ENCODE measurements at regions not wholly inside any gene's neighbourhood (a gene's known extent, or its start where the extent isn't known, plus 50 kb on each side); places are given as distances from the start of the nearest gene placed in this dataset.

GRCh38 chr4:149901128-149901527 lies 85.5 kb upstream of the IQCM start:
- CTCF ChIA-PET = no interaction called here
- Mint-ChIP-seq H3K27me3 (ENCODE audit: unreplicated experiment) (no peaks in the 10 kb centered on the region), H3K9me3 (ENCODE audit: low read depth, unreplicated experiment) (no peaks in the 10 kb centered on the region), H3K27ac (ENCODE audit: unreplicated experiment) (no peak overlapping the region), H3K4me3 (ENCODE audit: low read depth, unreplicated experiment) (no peak overlapping the region), H3K36me3 (ENCODE audit: insufficient read depth, unreplicated experiment) (no peaks in the 10 kb centered on the region), H3K4me1 (ENCODE audit: low read depth, unreplicated experiment) (peaks cover 15% of the 10 kb centered on the region)
- TF ChIP-seq CTCF (IDR thresholded peaks at IDR 0.05; ENCODE audit: unreplicated experiment) = no peak
- BruUV-seq (replicated peaks) = no TSS peak
- intact Hi-C loops (cut with micrococcal nuclease; ENCODE audit: unreplicated experiment) = no loop called here
- no peak for DNase-seq

DNA sequence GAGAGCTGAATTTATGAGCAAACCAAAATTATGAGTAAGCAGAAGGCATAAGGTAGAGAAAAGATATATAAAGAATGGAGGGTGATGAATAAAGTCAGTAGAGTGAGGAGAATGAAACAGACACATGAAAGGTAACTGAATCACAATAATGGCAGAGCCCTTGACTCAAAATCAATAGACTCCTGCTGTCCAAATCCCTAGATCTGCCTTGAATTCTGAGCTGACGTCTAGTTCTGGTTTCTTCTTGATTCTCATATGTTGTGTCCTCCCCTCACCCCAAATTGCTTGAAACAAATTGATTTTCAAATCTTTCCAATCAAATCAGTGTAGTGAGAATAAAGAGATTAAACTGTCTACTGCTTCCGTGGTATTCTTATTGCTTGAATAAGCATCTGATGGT lies 86.6 kb upstream of the IQCM start:
- no peak for DNase-seq
- BruUV-seq (replicated peaks) = no TSS peak
- Mint-ChIP-seq H3K9me3 (ENCODE audit: low read depth, unreplicated experiment) (no peaks in the 10 kb centered on the region), H3K27ac (ENCODE audit: unreplicated experiment) (no peak overlapping the region), H3K4me1 (ENCODE audit: low read depth, unreplicated experiment) (peaks cover 18% of the 10 kb centered on the region), H3K36me3 (ENCODE audit: insufficient read depth, unreplicated experiment) (no peaks in the 10 kb centered on the region), H3K4me3 (ENCODE audit: low read depth, unreplicated experiment) (no peak overlapping the region), H3K27me3 (ENCODE audit: unreplicated experiment) (no peaks in the 10 kb centered on the region)
- TF ChIP-seq CTCF (IDR thresholded peaks at IDR 0.05; ENCODE audit: unreplicated experiment) = no peak
- intact Hi-C loops (cut with micrococcal nuclease; ENCODE audit: unreplicated experiment) = no loop called here
- CTCF ChIA-PET = no interaction called here

DNA sequence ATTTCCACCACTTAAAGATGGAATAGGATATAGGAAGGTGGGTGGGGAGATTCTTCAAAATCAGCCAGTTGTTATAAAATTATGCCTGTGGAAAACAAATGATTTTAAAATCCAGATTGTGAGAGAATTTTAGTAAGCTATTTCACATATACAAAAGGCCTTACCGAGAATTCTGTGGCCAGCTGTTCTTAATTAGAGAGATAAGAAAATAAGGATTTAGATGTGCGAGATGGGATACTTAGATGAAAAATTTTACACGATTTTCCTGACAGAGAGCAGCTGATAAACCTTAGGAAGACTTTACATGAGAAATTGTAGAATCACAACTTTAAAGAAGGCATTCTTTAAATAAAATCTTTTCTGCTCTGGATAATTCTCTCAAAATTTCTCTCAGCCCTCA lies 94.5 kb upstream of the IQCM start:
- CTCF ChIA-PET = interaction anchor here (0.6 kb wide), 1 partner anchor 15 kb away, joined by 3 read pairs; no protein-coding TSS in a partner anchor
- Mint-ChIP-seq H3K27ac (ENCODE audit: unreplicated experiment) (peak overlapping the region; percentile 85), H3K27me3 (ENCODE audit: unreplicated experiment) (no peaks in the 10 kb centered on the region), H3K36me3 (ENCODE audit: insufficient read depth, unreplicated experiment) (no peaks in the 10 kb centered on the region), H3K4me1 (ENCODE audit: low read depth, unreplicated experiment) (peaks cover 34% of the 10 kb centered on the region), H3K9me3 (ENCODE audit: low read depth, unreplicated experiment) (no peaks in the 10 kb centered on the region), H3K4me3 (ENCODE audit: low read depth, unreplicated experiment) (no peak overlapping the region)
- DNase-seq = no peak
- intact Hi-C loops (cut with micrococcal nuclease; ENCODE audit: unreplicated experiment) = loop anchor here (5.0 kb wide), 1 partner anchor 52 kb away; no protein-coding TSS in a partner anchor
- TF ChIP-seq CTCF (IDR thresholded peaks at IDR 0.05; ENCODE audit: unreplicated experiment) = no peak
- no TSS peak for BruUV-seq (replicated peaks)

DNA sequence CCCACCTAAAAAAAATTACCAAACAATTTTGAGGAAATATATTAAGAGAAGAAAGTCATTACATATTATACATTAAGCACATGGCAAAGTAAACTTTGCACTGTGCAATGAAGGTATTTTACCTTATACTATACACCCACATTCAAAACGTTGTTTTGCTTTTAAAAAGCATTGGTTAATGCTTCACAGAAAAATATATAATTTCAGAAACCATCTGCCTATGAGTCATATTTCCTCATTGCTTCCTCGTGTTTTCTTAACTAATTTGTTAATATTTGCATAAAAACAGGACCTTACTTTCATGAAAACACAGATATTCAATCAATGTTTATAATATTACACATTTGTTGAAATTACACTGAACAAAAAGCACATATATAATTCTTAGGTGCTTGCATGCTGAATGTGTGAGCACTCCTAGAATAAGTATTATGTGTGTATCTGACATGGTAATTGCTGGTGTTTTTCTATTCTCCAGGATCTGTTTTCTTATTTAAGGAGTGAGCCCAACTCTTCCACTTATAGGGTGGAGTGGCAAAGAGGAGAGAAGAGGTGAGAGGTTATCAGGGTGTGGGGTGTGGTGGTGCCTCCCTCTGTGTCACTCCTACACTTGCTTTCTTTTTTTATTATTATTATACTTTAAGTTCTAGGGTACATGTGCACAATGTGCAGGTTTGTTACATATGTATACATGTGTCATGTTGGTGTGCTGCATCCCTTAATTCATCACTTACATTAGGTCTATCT lies 95.1 kb upstream of the IQCM start:
- intact Hi-C loops (cut with micrococcal nuclease; ENCODE audit: unreplicated experiment) = loop anchor here (5.0 kb wide), 1 partner anchor 52 kb away; no protein-coding TSS in a partner anchor
- TF ChIP-seq CTCF (IDR thresholded peaks at IDR 0.05; ENCODE audit: unreplicated experiment) = no peak
- CTCF ChIA-PET = no interaction called here
- Mint-ChIP-seq H3K27me3 (ENCODE audit: unreplicated experiment) (no peaks in the 10 kb centered on the region), H3K36me3 (ENCODE audit: insufficient read depth, unreplicated experiment) (no peaks in the 10 kb centered on the region), H3K4me3 (ENCODE audit: low read depth, unreplicated experiment) (no peak overlapping the region), H3K4me1 (ENCODE audit: low read depth, unreplicated experiment) (peaks cover 31% of the 10 kb centered on the region), H3K9me3 (ENCODE audit: low read depth, unreplicated experiment) (no peaks in the 10 kb centered on the region), H3K27ac (ENCODE audit: unreplicated experiment) (peak overlapping the region; percentile 85)
- BruUV-seq (replicated peaks) = no TSS peak
- DNase-seq = no peak

Measured in Calu3 (cell line).